ENCODE measurements at regions not wholly inside any gene's neighbourhood (a gene's known extent, or its start where the extent isn't known, plus 50 kb on each side); places are given as distances from the start of the nearest gene placed in this dataset.
"Not testable (repeated sequence)": the region's sequence is repeated elsewhere in the genome, so short reads cannot be mapped to it uniquely, and the experiment has no call there.

GRCh38 chr20:29878281-29878741, 1379.2 kb upstream of the DEFB115 start:
- H3K4me3 ChIP-seq (ENCODE audit: low read depth, low read length), result peak overlapping the region; percentile 36
- peak; percentile 95 for DNase-seq
- no peaks in the 10 kb centered on the region for H3K36me3 ChIP-seq
- peaks cover 3% of the 10 kb centered on the region for H3K9me3 ChIP-seq (ENCODE audit: severe bottlenecking)
- H3K27ac ChIP-seq, result no peak overlapping the region
- H3K27me3 ChIP-seq (ENCODE audit: insufficient read depth, low read depth, severe bottlenecking), result peaks cover 4% of the 10 kb centered on the region
- TF ChIP-seq, protein P1, sequence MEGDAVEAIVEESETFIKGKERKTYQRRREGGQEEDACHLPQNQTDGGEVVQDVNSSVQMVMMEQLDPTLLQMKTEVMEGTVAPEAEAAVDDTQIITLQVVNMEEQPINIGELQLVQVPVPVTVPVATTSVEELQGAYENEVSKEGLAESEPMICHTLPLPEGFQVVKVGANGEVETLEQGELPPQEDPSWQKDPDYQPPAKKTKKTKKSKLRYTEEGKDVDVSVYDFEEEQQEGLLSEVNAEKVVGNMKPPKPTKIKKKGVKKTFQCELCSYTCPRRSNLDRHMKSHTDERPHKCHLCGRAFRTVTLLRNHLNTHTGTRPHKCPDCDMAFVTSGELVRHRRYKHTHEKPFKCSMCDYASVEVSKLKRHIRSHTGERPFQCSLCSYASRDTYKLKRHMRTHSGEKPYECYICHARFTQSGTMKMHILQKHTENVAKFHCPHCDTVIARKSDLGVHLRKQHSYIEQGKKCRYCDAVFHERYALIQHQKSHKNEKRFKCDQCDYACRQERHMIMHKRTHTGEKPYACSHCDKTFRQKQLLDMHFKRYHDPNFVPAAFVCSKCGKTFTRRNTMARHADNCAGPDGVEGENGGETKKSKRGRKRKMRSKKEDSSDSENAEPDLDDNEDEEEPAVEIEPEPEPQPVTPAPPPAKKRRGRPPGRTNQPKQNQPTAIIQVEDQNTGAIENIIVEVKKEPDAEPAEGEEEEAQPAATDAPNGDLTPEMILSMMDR (IDR thresholded peaks at IDR 0.05; ENCODE audit: low read depth, low read length), result no peak

DNA sequence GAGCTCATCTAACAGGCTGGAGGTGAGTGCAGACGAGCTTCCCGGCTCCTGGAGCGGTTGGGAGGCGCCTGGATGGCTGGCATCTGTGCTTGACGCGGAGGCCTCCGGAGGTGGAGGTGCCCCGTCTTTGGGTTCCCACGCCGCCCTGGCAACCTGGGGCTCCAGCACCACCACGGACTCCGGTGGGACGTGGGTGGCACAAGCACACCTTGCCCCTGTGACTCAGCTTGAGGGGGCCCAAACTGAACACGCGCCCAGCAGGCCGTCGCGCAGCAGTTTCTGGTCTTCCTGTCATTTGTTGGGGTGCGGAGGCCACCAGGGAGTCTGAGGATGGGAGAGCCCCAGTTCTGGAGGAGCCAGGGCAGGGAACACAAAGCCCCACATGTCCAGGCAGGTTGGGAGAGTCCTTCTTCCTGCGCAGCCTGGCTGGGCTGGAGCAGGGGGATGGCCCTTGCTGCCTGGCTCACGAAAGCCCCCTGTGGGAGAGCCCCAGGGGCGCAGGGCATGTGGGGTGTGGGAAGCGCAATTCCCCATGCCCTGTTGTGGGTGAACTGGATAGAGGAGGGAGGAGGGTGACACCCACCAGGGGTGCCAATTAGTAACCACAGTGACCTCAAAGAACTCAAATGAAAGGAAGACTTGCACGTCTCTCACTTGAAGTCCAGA, 1378.6 kb upstream of the DEFB115 start:
- Histone ChIP-seq H3K36me3 (no peaks in the 10 kb centered on the region), H3K27ac (no peak overlapping the region), H3K4me3 (ENCODE audit: low read depth, low read length) (peak overlapping the region; percentile 36), H3K9me3 (ENCODE audit: severe bottlenecking) (peaks cover 3% of the 10 kb centered on the region), H3K27me3 (ENCODE audit: insufficient read depth, low read depth, severe bottlenecking) (no peaks in the 10 kb centered on the region)
- DNase-seq, result no peak
- TF ChIP-seq, protein P1 (IDR thresholded peaks at IDR 0.05; ENCODE audit: low read depth, low read length), result no peak

GRCh38 chr20:29881107-29881506, 1376.4 kb upstream of the DEFB115 start:
- not testable (repeated sequence) for H3K36me3 ChIP-seq; H3K27me3 ChIP-seq (ENCODE audit: insufficient read depth, low read depth, severe bottlenecking); H3K27ac ChIP-seq; H3K9me3 ChIP-seq (ENCODE audit: severe bottlenecking); DNase-seq; H3K4me3 ChIP-seq (ENCODE audit: low read depth, low read length)

- DNase-seq, result peak; percentile 41
- H3K4me3 ChIP-seq (ENCODE audit: low read depth, low read length); H3K36me3 ChIP-seq; H3K9me3 ChIP-seq (ENCODE audit: severe bottlenecking): not testable (repeated sequence)
- peaks cover 11% of the 10 kb centered on the region for H3K27me3 ChIP-seq (ENCODE audit: insufficient read depth, low read depth, severe bottlenecking)
- peak overlapping the region; percentile 28; the same call in 1 of the 2 replicates for H3K27ac ChIP-seq
Measured at GRCh38 chr20:29883514-29884219, 1373.8 kb upstream of the DEFB115 start.

- H3K36me3 ChIP-seq; H3K9me3 ChIP-seq (ENCODE audit: severe bottlenecking); H3K27ac ChIP-seq; H3K4me3 ChIP-seq (ENCODE audit: low read depth, low read length): not testable (repeated sequence)
- peak; percentile 77 for DNase-seq
- H3K27me3 ChIP-seq (ENCODE audit: insufficient read depth, low read depth, severe bottlenecking), result peaks cover 11% of the 10 kb centered on the region
Measured at GRCh38 chr20:29884322-29884721, 1373.1 kb upstream of the DEFB115 start.

GRCh38 chr20:29885282-29886185, 1371.9 kb upstream of the DEFB115 start:
- not testable (repeated sequence) for H3K4me3 ChIP-seq (ENCODE audit: low read depth, low read length); H3K27ac ChIP-seq; H3K36me3 ChIP-seq; H3K9me3 ChIP-seq (ENCODE audit: severe bottlenecking); DNase-seq
- peaks cover 11% of the 10 kb centered on the region for H3K27me3 ChIP-seq (ENCODE audit: insufficient read depth, low read depth, severe bottlenecking)

DNA sequence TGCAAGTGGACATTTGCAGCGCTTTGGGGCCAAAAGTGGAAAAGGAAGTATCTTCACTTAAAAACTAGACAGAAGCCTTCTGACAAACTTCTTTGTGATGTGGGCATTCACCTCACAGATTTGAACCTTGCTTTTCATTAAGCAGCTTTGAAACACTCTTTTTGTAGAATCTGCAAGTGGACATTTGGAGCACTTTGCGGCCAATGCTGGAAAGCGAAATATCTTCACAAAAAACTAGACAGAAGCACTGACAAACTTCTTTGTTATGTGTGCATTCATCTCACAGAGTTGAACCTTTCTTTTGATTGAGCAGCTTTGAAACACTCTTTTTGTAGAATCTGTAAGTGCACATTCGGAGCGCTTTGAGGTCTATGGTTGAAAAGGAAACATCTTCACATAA, 1365.9 kb upstream of the DEFB115 start:
- not testable (repeated sequence) for H3K9me3 ChIP-seq (ENCODE audit: severe bottlenecking); H3K4me3 ChIP-seq (ENCODE audit: low read depth, low read length); H3K27ac ChIP-seq; H3K36me3 ChIP-seq; DNase-seq
- peaks cover 19% of the 10 kb centered on the region for H3K27me3 ChIP-seq (ENCODE audit: insufficient read depth, low read depth, severe bottlenecking)

Data from WERI-Rb-1 (cell line).